ENCODE measurements at regions not wholly inside any gene's neighbourhood (a gene's known extent, or its start where the extent isn't known, plus 50 kb on each side); places are given as distances from the start of the nearest gene placed in this dataset.
"Not testable (repeated sequence)": the region's sequence is repeated elsewhere in the genome, so short reads cannot be mapped to it uniquely, and the experiment has no call there.

DNA sequence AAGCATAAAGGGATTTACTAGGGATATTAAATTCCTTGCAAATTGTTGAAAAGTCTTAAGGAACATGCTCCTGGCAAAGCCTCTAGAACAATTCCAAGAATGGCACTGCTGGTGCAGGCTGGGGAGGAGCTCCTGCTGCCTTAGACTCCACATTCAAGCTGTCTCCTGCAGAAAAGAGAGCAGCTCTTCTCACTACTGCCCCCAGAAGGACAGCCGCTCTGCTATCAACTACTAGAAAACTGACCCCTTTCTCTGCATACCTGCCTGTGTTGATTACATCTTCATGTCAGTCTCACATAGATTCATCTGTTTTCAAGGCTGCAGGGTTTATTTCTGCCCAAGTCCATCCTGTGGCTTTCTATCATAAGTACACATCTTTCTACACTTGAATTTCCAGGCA is 312.8 kb downstream of the RPIA start:
- TF ChIP-seq, protein P1, sequence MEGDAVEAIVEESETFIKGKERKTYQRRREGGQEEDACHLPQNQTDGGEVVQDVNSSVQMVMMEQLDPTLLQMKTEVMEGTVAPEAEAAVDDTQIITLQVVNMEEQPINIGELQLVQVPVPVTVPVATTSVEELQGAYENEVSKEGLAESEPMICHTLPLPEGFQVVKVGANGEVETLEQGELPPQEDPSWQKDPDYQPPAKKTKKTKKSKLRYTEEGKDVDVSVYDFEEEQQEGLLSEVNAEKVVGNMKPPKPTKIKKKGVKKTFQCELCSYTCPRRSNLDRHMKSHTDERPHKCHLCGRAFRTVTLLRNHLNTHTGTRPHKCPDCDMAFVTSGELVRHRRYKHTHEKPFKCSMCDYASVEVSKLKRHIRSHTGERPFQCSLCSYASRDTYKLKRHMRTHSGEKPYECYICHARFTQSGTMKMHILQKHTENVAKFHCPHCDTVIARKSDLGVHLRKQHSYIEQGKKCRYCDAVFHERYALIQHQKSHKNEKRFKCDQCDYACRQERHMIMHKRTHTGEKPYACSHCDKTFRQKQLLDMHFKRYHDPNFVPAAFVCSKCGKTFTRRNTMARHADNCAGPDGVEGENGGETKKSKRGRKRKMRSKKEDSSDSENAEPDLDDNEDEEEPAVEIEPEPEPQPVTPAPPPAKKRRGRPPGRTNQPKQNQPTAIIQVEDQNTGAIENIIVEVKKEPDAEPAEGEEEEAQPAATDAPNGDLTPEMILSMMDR (IDR thresholded peaks at IDR 0.05 in 2 of 3, conservative IDR thresholded peaks at IDR 0.05 in 1 of 3; ENCODE audit: borderline replicate concordance in 1 of 3, insufficient read depth in 1 of 3, low read depth in 2 of 3, low read length in 2 of 3): peak in 2 of 3 experiments; percentile 19 to 34; a peak in 3 of 6 replicates
- not testable (repeated sequence) for TF ChIP-seq POLR2A (IDR thresholded peaks at IDR 0.05; ENCODE audit: borderline replicate concordance, extremely low read depth, insufficient read depth, insufficient read length); RAD21 (IDR thresholded peaks at IDR 0.05; ENCODE audit: low read depth)
- TF ChIP-seq, protein P2, sequence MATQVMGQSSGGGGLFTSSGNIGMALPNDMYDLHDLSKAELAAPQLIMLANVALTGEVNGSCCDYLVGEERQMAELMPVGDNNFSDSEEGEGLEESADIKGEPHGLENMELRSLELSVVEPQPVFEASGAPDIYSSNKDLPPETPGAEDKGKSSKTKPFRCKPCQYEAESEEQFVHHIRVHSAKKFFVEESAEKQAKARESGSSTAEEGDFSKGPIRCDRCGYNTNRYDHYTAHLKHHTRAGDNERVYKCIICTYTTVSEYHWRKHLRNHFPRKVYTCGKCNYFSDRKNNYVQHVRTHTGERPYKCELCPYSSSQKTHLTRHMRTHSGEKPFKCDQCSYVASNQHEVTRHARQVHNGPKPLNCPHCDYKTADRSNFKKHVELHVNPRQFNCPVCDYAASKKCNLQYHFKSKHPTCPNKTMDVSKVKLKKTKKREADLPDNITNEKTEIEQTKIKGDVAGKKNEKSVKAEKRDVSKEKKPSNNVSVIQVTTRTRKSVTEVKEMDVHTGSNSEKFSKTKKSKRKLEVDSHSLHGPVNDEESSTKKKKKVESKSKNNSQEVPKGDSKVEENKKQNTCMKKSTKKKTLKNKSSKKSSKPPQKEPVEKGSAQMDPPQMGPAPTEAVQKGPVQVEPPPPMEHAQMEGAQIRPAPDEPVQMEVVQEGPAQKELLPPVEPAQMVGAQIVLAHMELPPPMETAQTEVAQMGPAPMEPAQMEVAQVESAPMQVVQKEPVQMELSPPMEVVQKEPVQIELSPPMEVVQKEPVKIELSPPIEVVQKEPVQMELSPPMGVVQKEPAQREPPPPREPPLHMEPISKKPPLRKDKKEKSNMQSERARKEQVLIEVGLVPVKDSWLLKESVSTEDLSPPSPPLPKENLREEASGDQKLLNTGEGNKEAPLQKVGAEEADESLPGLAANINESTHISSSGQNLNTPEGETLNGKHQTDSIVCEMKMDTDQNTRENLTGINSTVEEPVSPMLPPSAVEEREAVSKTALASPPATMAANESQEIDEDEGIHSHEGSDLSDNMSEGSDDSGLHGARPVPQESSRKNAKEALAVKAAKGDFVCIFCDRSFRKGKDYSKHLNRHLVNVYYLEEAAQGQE (IDR thresholded peaks at IDR 0.05; ENCODE audit: low read depth): not testable (repeated sequence)
- TF ChIP-seq, protein P3, sequence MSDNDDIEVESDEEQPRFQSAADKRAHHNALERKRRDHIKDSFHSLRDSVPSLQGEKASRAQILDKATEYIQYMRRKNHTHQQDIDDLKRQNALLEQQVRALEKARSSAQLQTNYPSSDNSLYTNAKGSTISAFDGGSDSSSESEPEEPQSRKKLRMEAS (IDR thresholded peaks at IDR 0.05): not testable (repeated sequence)

Data from HCT116 (cell line).